ENCODE measurements at regions not wholly inside any gene's neighbourhood (a gene's known extent, or its start where the extent isn't known, plus 50 kb on each side); places are given as distances from the start of the nearest gene placed in this dataset.

DNA sequence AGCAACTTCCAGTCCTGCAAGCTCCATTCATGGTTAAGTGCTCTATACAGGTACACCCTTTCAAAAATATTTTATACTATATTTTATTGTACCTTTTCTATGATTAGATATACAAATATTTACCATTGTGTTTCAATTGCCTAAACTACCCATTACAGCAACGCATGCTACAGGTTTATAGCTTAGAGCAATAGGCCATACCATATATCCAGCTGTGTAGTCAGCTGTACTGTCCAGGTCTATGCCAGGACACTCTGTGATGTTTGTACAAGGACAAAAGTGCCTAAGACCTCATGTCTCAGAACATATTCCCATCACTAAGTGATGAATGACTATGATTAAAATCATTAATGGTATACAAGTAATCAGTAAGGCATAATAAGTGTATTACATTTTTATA lies 368.7 kb downstream of the CMPK2 start:
- no peak for DNase-seq (ENCODE audit: low read depth, low spot score)
- in situ Hi-C loops (cut with HindIII; ENCODE audit: low pct_unique_long_range_greater_than_20kb, low sequenced_read_pairs) = no loop called here

DNA sequence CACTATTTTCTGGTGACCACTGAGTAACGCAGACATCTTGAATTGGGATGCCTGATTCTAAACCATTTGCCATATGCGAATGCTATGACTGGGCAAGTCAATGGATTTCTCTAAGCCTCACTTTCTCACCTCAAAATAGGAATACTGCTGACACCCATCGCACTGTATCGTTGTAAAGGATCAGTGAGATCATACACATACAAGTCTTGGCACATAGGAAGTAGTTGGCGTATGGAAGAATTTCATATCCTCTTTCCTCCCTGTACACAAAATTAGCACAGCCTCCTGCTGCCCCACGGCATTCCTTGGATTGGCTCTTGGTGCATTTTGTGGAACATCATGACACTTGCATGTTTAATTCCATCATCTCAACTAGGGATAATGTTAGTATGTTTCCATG lies 366.9 kb downstream of the CMPK2 start:
- in situ Hi-C loops (cut with HindIII; ENCODE audit: low pct_unique_long_range_greater_than_20kb, low sequenced_read_pairs) = no loop called here
- DNase-seq (ENCODE audit: low read depth, low spot score) = no peak

DNA sequence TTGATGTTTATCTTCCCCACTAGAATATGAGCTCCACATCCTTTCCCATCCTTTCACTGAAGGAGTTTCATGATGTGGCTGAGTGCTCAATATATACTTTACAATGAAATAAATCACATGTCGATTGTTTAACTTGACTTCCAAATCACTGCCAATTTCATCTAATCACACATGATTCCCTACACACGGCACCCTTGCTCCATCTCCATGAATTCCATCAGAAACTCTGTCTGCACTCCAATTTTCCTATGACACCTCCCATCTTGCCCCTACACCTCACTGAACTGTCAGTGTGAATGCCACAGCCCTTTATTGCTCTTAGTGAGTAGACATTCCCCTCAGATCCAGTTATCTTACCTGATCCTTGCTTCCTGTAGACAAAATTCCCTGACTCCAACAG lies 366.0 kb downstream of the CMPK2 start:
- no peak for DNase-seq (ENCODE audit: low read depth, low spot score)
- in situ Hi-C loops (cut with HindIII; ENCODE audit: low pct_unique_long_range_greater_than_20kb, low sequenced_read_pairs) = no loop called here

DNA sequence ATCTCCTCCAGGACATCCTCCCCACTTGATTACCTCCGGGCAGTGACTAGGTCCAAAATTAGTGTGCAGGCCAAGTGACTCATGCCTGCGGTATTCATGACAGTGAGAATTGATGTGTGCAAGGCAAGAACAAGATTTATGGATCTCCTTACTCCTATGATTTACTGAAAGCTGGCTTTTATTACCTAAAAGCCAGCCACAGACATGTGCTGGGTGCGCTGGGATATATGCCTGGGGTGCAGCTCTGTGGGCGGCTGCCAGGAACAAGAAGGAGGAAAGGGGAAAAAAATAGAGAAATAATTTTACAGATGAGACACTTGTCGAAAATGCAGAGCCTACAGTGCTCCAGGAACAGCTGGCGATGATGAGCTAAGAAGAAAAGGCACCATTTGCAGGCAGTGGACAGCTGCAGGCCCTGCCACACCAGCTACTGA lies 359.3 kb downstream of the CMPK2 start:
- in situ Hi-C loops (cut with HindIII; ENCODE audit: low pct_unique_long_range_greater_than_20kb, low sequenced_read_pairs) = no loop called here
- no peak for DNase-seq (ENCODE audit: low read depth, low spot score)

DNA sequence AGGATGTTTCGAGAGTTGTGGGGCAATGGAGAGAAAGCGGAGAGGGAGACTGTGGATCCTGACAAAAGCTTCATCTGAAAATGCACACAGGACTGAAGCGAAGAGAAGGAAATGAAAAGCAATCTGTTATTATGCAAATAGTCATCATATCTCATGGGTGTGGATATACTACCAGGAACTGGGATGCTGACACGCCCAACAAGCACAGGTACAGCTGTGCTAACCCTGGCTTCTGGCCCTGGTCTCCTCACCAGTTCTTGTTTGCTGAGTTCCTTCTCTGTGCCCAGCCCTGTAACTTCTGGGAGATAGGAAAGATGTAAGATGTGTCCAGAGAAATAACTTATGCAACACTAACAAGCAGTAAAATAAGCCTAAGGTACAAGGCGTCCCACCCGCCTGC lies 358.8 kb downstream of the CMPK2 start:
- no peak for DNase-seq (ENCODE audit: low read depth, low spot score)
- in situ Hi-C loops (cut with HindIII; ENCODE audit: low pct_unique_long_range_greater_than_20kb, low sequenced_read_pairs) = no loop called here

DNA sequence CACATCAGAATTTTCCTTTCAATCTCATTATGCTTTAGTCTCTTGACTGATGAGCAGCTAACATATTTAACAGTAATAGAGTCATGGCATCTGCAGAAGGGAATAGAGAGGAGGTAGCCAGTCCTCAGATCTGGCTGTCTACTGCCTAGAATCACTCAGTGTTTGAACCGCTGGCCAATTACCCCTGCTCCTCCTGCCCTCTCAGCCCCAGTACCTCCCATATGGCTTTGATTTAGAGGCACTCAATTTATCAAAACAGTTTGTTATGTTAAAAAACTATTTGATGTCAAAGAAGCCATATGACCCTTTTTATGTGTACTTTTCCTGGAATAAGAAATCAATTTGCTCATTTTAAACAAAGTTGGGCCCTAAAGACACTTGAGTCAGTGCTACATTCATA lies 355.2 kb downstream of the CMPK2 start:
- in situ Hi-C loops (cut with HindIII; ENCODE audit: low pct_unique_long_range_greater_than_20kb, low sequenced_read_pairs) = no loop called here

DNA sequence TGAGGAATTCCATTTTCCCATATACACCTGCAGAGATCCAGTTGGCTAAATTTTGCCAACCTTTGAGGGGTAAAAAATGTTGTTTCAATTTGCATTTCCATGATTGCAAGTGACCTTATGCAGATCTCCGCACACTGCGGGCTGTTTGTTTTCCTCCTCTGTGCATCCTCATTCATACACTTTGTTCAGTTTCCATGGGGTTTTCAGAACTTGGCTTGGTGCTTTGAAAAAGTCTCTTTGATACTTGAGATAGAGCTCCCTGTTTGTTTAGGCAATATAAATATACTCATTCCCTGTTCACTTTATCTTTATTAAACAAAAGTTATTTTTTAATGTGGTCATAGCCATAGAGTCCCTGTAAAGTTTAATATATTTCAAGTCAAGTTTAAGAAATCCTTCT lies 353.1 kb downstream of the CMPK2 start:
- no peak for DNase-seq (ENCODE audit: low read depth, low spot score)
- in situ Hi-C loops (cut with HindIII; ENCODE audit: low pct_unique_long_range_greater_than_20kb, low sequenced_read_pairs) = no loop called here

More for the DNA sequence above, 355.2 kb downstream of the CMPK2 start:
- DNase-seq (ENCODE audit: low read depth, low spot score) = no peak

DNA sequence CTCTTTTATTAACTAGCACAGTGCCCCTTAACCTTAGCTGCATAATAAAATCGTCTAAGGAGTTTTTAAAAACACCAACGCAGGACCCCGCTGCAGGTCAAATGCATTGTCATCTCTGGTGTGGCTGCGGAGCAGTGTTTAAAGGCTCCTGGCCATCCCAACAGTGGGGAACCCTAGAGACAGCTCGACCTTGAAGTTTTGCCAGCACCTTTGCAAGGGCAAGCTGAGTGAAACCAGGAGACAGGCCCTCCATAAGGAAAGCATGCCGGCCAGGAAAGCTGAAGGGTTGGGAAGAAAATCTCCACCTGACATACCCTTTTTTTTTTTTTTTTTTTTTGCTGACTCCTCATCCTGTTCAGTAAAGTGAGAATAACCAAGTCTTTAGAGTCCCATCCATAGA lies 349.0 kb downstream of the CMPK2 start:
- in situ Hi-C loops (cut with HindIII; ENCODE audit: low pct_unique_long_range_greater_than_20kb, low sequenced_read_pairs) = no loop called here
- no peak for DNase-seq (ENCODE audit: low read depth, low spot score)

DNA sequence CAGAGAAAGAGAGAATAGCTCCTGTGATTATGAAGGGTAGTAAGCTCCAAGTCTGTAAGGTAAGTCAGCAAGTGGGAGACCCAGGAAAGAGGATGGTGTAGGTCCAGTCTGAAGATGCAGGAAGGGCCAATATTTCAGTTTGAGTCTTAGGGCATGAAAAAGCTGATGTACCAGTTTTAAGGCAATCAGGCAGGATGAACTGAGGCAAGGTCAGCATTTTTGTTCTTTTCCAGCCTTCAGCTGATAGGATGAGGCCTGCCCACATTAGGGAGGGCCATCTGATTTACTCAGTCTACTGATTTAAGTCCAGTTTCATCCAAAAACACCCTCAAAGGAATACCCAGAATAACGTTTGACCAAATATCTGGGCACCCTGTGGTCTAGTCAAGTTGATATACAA lies 347.3 kb downstream of the CMPK2 start:
- in situ Hi-C loops (cut with HindIII; ENCODE audit: low pct_unique_long_range_greater_than_20kb, low sequenced_read_pairs) = no loop called here
- DNase-seq (ENCODE audit: low read depth, low spot score) = no peak

DNA sequence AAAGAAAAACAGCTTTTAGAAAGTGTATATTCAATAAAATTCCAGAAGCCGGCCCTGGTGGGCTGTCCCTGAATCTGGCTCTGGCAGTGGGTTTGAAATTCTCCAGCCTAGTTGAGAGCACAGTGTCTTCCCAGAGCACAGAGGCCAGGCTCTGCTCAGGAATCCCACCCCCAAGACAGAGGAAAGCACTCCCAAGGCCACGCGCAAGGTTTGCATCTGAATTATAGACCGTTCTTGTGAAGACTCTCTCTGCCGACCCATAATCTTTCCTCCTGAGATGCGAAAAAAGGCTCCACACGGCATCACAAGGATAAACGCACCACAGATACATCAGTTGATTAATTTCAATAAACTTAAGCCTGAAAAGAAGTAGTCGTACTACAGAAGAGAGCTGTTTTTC lies 342.2 kb downstream of the CMPK2 start:
- in situ Hi-C loops (cut with HindIII; ENCODE audit: low pct_unique_long_range_greater_than_20kb, low sequenced_read_pairs) = no loop called here
- no peak for DNase-seq (ENCODE audit: low read depth, low spot score)

DNA sequence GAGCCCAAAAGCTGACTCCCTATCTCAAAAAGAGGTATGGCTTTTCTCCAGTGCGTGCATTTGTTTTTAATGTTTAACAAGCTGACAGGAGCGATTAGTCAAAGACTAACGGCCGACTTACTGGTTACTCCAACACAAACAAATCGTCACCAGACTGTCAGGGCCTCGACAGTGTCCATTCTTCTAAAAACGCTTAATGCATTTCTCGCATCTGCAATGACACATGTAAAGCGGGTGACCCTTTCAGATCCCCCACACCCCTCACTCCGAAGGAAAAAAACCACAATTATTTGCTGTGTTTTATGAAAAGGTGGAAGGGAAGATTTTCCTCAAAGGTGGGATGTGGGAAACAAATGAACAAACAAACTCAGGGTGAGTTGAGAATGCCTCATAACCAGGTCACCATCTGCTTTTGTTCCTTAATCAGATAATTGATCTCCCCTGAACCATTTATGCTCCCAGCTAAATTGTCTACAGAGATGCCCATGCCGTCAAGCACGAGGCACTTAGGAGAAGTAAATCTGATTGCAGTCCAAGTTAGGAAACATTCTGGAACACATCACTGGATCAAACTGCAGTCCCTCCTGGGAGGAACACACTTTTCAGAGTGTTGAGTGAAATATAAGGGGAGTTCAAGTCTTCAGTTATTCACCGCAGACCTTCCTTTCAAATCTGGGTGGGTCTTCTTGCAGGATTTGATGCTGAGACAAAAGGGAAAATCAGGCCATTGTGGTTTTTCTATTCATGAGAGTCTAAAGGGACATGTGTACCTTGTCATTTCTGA lies 340.8 kb downstream of the CMPK2 start:
- in situ Hi-C loops (cut with HindIII; ENCODE audit: low pct_unique_long_range_greater_than_20kb, low sequenced_read_pairs) = no loop called here
- DNase-seq (ENCODE audit: low read depth, low spot score) = no peak

DNA sequence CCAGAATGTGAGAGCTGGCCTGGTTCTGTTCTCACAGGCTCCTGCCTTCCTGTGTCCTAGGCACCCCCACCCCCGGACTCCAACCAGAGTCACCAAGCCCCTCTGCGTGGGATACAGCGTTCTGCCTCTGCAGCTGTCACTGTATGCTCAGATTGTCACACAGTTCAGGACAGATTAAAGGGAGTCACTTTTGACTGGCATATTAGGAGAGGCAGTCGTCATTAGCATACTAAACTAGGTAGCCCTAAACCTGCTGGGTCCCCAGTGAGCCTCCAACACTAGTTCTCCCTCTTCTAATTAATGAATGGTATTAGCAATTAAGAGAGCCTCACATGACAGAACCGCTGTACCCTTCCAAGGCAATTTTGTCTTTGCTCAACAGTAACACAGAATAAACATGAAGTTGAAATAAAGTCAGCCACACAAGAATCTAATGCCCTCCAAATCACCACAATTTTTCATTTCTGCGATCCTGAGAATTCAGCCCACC lies 340.2 kb downstream of the CMPK2 start:
- DNase-seq (ENCODE audit: low read depth, low spot score) = no peak
- in situ Hi-C loops (cut with HindIII; ENCODE audit: low pct_unique_long_range_greater_than_20kb, low sequenced_read_pairs) = no loop called here

DNA sequence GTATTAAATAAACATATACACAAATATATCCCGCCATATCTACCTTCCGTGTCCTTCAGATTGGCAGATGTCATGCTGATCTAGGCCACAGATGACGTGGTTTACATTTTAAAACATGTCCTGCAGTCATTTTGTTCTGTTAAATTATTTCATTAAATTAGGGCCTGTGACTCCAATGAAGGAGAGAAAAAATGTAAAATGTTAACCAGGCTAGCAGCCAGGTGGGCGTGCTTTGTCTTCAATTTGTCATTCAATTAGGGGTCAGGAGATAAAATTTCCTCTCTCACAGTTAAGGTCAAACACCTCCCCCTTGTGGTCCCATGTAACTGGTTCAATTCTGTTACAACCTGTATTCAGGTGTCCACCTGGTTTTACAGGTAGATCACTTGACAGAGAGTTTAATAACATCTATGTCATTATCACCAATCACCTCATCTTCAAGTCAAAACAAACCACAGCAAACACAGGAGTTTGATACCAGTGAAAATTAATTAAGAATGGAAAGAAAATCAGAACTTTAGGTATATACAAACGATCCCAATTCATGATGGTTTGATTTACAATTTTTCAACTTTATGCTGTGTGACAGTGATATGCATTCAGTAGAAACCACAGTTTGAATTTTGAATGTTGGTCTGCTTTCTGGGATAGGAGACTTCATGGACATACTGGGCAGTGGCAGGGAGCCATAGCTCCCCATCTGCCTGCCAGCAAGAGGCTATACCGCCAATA lies 339.4 kb downstream of the CMPK2 start:
- in situ Hi-C loops (cut with HindIII; ENCODE audit: low pct_unique_long_range_greater_than_20kb, low sequenced_read_pairs) = no loop called here
- DNase-seq (ENCODE audit: low read depth, low spot score) = no peak

DNA sequence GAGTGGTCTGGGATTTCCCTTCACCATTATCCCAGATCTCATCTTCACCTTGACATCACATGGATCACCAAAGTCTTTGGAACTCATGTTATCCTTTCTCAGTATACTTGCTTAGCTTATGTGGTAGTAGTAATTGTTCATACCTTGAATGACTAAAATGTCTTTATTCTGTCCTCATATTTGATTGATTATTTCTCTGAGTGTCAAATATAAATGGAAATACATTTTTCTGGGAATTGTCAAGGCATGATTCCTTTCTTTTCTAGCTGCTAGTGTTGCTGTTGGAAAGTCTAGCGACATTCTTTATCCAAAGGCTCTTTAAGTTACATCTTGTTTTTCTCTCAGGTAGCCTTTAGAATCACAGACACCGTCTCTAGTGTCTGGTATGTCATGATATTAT lies 334.4 kb downstream of the CMPK2 start:
- no peak for DNase-seq (ENCODE audit: low read depth, low spot score)
- in situ Hi-C loops (cut with HindIII; ENCODE audit: low pct_unique_long_range_greater_than_20kb, low sequenced_read_pairs) = no loop called here

DNA sequence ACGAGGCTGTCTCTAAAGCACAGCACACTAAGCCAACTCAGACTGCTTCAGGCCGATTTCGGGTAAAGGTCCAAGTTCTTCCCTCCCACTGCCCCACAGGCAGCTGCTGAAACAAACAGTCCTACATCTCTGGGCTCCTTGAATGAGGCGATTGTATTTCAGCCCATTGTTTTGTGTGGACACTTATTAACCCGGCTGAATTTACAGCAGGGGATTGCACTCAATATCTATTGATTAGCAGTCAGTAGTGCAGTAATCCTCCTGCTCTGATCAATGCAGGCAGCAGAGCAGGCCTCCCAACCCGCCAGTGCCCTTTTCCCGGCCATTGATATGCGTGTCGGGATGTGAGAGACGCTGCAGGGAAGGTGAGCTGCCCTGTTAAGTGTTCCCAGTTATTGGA lies 330.1 kb downstream of the CMPK2 start:
- no peak for DNase-seq (ENCODE audit: low read depth, low spot score)
- in situ Hi-C loops (cut with HindIII; ENCODE audit: low pct_unique_long_range_greater_than_20kb, low sequenced_read_pairs) = no loop called here

DNA sequence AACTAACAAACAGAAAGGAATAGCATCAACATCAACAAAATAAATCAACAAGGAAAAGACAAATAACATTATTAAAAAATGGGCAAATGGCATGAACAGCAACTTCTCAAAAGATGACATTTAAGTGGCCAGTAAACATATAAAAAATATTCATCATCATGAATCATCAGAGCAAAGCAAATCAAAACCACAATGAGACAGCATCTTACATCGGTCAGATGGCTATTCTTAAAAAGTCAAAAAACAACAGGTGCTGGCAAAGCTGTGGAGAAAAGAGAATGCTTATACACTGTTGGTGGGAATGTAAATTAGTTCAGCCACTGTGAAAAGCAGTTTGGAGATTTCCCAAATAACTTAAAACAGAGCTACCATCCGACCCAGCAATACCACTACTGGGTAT lies 327.1 kb downstream of the CMPK2 start:
- DNase-seq (ENCODE audit: low read depth, low spot score) = no peak
- in situ Hi-C loops (cut with HindIII; ENCODE audit: low pct_unique_long_range_greater_than_20kb, low sequenced_read_pairs) = no loop called here

DNA sequence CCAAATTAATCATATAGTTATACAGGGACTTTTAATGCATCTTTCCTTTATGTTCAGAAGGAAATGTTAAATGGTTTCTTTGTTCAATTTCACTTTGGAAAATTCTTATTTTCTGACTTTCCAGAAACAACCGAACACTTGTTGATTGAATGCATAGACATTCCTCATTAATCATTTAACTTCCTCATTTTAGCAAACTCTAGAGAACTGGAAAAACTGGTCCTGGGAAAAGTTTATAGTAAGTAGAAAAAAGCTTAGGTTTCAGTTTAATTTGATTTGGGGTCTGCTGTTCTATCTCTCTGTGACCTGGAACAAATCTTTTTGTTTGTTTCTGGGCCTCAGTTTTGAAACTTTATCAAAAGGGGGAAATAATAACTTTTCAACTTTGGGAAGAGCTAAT lies 320.4 kb downstream of the CMPK2 start:
- DNase-seq (ENCODE audit: low read depth, low spot score) = no peak
- in situ Hi-C loops (cut with HindIII; ENCODE audit: low pct_unique_long_range_greater_than_20kb, low sequenced_read_pairs) = no loop called here

DNA sequence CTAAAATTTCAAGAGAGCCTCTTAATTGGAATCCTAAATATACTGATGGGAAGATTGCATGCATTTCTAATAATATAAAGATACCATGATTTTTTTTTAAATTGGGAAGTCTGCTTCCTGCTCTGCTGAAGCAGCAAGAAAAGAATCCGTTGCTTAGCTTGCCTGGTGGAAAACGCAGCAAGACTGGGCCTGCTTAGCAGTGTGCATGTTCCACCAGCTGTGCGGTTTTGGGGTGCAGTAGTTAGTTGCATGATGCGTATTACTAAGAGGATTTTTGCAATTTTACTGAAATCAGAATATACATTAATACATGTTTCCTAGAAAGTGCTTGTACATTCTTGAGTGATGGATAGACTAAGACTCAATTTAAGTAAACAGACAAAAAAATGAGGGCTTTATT lies 319.9 kb downstream of the CMPK2 start:
- in situ Hi-C loops (cut with HindIII; ENCODE audit: low pct_unique_long_range_greater_than_20kb, low sequenced_read_pairs) = no loop called here
- no peak for DNase-seq (ENCODE audit: low read depth, low spot score)

DNA sequence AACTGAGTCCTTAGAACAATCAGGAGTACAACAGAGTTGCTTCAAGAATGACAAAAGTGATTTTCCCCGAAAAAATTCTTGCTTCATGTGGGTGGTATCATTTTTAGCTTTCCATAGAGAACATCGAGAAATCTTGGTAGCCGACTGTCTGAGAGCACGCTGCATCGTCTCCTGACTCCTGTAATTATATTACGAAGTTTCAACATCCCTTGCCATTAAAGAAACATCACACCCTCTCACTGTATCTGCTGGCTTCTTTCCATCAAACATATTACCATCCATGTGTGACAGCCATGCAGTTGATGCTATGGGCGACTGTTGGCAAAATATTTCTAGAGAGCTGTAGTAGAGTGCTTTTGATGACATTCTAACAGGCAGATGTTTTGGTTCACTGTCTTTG lies 311.2 kb downstream of the CMPK2 start:
- in situ Hi-C loops (cut with HindIII; ENCODE audit: low pct_unique_long_range_greater_than_20kb, low sequenced_read_pairs) = no loop called here
- no peak for DNase-seq (ENCODE audit: low read depth, low spot score)

Measured in SK-MEL-5 (cell line).